HCT116 (cell line): ENCODE measurements at regions not wholly inside any gene's neighbourhood (a gene's known extent, or its start where the extent isn't known, plus 50 kb on each side); places are given as distances from the start of the nearest gene placed in this dataset.

Experiments used
- ATAC-seq: fragments of 200-7000 bp; cut with Tn5 transposase; 2 replicates; pipeline ENCODE4 v1.9.1; 2020; ENCODE audit warnings: mild to moderate bottlenecking, moderate library complexity
- BruUV-seq: library from RNA; stranded (reverse); fragments of 400-500 nt; replicated peaks from 2 replicates; lab custom pipeline; 2021; lab: Mats Ljungman, UMichigan
- CTCF ChIA-PET: fragments of 300-600 bp; sonication (Branson Sonifier 250); formaldehyde crosslinking; loops from one replicate; lab custom pipeline; 2021; ENCODE audit warnings: antibody characterized with exemption; lab: Charles Lee
- POLR2A ChIA-PET: fragments of 300-600, 350-600 bp; sonication (Branson Sonifier 250); formaldehyde crosslinking; loops from one replicate; lab custom pipeline; 2021; ENCODE audit warnings: antibody characterized with exemption; lab: Charles Lee
- RAD21 ChIA-PET, 2 experiments: fragments of 300-600 bp; sonication (Branson Sonifier 250); formaldehyde crosslinking; loops; one replicate each; lab custom pipeline; 2023; ENCODE audit warnings: low total read pairs in 2 of 2; ENCODE audit not compliant: uncharacterized antibody in 2 of 2, unreplicated experiment in 2 of 2, low non-redundant PET in 1 of 2; lab: Charles Lee
- DNase-seq: peaks from one replicate; pipeline ENCODE4 v3.0.0-alpha.2; 2010; ENCODE audit warnings: low read depth, low spot score
- H2AFZ ChIP-seq: fragments of 200-600 bp; shearing (Covaris generic), sonication (generic); 2 replicates; pipeline ENCODE4 v1.6.1; 2017; ENCODE audit warnings: low read depth, mixed run types, mixed read lengths, antibody characterized with exemption, low read length; ENCODE audit not compliant: poor library complexity, severe bottlenecking
- H3K27ac ChIP-seq: 2 replicates; pipeline ENCODE4 v1.5.1; 2012; ENCODE audit warnings: low read depth, low read length
- H3K27me3 ChIP-seq: fragments of 200-600 bp; sonication (generic); 2 replicates; pipeline ENCODE4 v1.6.1; 2016; ENCODE audit warnings: mixed run types, low read length, mixed read lengths; ENCODE audit not compliant: insufficient read depth
- H3K36me3 ChIP-seq, 2 experiments: fragments of 200-500 bp in 1 of 2; fragments of 200-600 bp in 1 of 2; sonication (Bioruptor generic) in 1 of 2; sonication (generic) in 1 of 2; 2 replicates each; pipeline versions ENCODE4 v1.5.1 to v1.6.1; 2014 to 2016; ENCODE audit warnings: low read length in 2 of 2, inconsistent platforms in 1 of 2, mixed read lengths in 1 of 2, mixed run types in 1 of 2; ENCODE audit not compliant: insufficient read depth in 2 of 2, control insufficient read depth in 1 of 2
- H3K4me1 ChIP-seq, 2 experiments: fragments of 200-600 bp in 1 of 2; sonication (generic) in 1 of 2; 2 replicates each; pipeline versions ENCODE4 v1.5.1 to v1.6.1; 2012 to 2017; ENCODE audit warnings: low read length in 2 of 2, inconsistent platforms in 1 of 2, mild to moderate bottlenecking in 1 of 2, mixed read lengths in 1 of 2, mixed run types in 1 of 2, moderate library complexity in 1 of 2; ENCODE audit not compliant: insufficient read depth in 2 of 2, control insufficient read depth in 1 of 2
- H3K4me2 ChIP-seq: fragments of 200-600 bp; sonication (generic); 2 replicates; pipeline ENCODE4 v1.6.1; 2017; ENCODE audit warnings: mixed run types, low read length, mixed read lengths
- H3K4me3 ChIP-seq, 2 experiments: fragments of 200-600 bp in 1 of 2; sonication (generic) in 1 of 2; replicated peaks in 1 of 2; 2 replicates each; pipeline ENCODE4 v1.5.1; 2011 to 2016; ENCODE audit warnings: low read length in 2 of 2, control low read depth in 1 of 2, low read depth in 1 of 2, mild to moderate bottlenecking in 1 of 2, mixed read lengths in 1 of 2, mixed run types in 1 of 2
- H3K79me2 ChIP-seq: fragments of 200-600 bp; sonication (generic); 2 replicates; pipeline ENCODE4 v1.6.1; 2017; ENCODE audit warnings: mild to moderate bottlenecking, mixed run types, low read length, moderate library complexity, mixed read lengths; ENCODE audit not compliant: insufficient read depth
- H3K9ac ChIP-seq: fragments of 200-600 bp; sonication (generic); 2 replicates; pipeline ENCODE4 v1.6.1; 2016; ENCODE audit warnings: low read length, mixed read lengths
- H3K9me2 ChIP-seq: fragments of 200-600 bp; sonication (generic), shearing (Covaris generic); 2 replicates; pipeline ENCODE4 v1.6.1; 2017; ENCODE audit warnings: mixed run types, mild to moderate bottlenecking, moderate library complexity; ENCODE audit not compliant: insufficient read depth
- H3K9me3 ChIP-seq, 2 experiments: fragments of 200-500 bp in 1 of 2; fragments of 200-600 bp in 1 of 2; sonication (Bioruptor generic) in 1 of 2; sonication (generic) in 1 of 2; 2 replicates each; pipeline ENCODE4 v1.6.1; 2014 to 2017; ENCODE audit warnings: low read length in 2 of 2, mixed read lengths in 2 of 2, inconsistent platforms in 1 of 2, low read depth in 1 of 2, mild to moderate bottlenecking in 1 of 2, mixed run types in 1 of 2, moderate library complexity in 1 of 2; ENCODE audit not compliant: control insufficient read depth in 1 of 2, insufficient read depth in 1 of 2
- H4K20me1 ChIP-seq: fragments of 200-600 bp; sonication (generic), shearing (Covaris generic); 2 replicates; pipeline ENCODE4 v1.6.1; 2017; ENCODE audit warnings: mixed run types, mild to moderate bottlenecking, moderate library complexity; ENCODE audit not compliant: insufficient read depth
- ATF3 ChIP-seq: IDR thresholded peaks from 2 replicates; pipeline ENCODE4 v1.6.1; 2012
- CBX3 ChIP-seq: IDR thresholded peaks from 2 replicates; pipeline ENCODE4 v1.6.1; 2012; ENCODE audit warnings: low read depth
- CEBPB ChIP-seq: IDR thresholded peaks from 2 replicates; pipeline ENCODE4 v1.6.1; 2012; ENCODE audit warnings: low read depth
- ELF1 ChIP-seq: IDR thresholded peaks from 2 replicates; pipeline ENCODE4 v1.6.1; 2012; ENCODE audit warnings: low read depth, borderline replicate concordance
- EZH2 ChIP-seq: fragments of 200-600 bp; sonication (generic); IDR thresholded peaks from 2 replicates; pipeline ENCODE4 v1.6.1; 2017; ENCODE audit warnings: antibody characterized with exemption, mixed run types
- EZH2phosphoT487 ChIP-seq: fragments of 200-600 bp; IDR thresholded peaks from 2 replicates; pipeline ENCODE4 v1.6.1; 2018; ENCODE audit warnings: antibody characterized with exemption, borderline replicate concordance
- FOSL1 ChIP-seq: IDR thresholded peaks from 2 replicates; pipeline ENCODE4 v1.6.1; 2012; ENCODE audit warnings: low read depth
- JUND ChIP-seq: IDR thresholded peaks from 2 replicates; pipeline ENCODE4 v1.6.1; 2012
- POLR2A ChIP-seq: IDR thresholded peaks from 2 replicates; pipeline ENCODE4 v1.7.0; 2011; ENCODE audit warnings: borderline replicate concordance; ENCODE audit not compliant: insufficient read depth, insufficient read length; ENCODE audit errors: extremely low read depth
- RAD21 ChIP-seq: IDR thresholded peaks from 2 replicates; pipeline ENCODE4 v1.6.1; 2012; ENCODE audit warnings: low read depth, mild to moderate bottlenecking
- REST ChIP-seq: IDR thresholded peaks from 2 replicates; pipeline ENCODE4 v1.6.1; 2012; ENCODE audit warnings: low read depth
- SP1 ChIP-seq: IDR thresholded peaks from 2 replicates; pipeline ENCODE4 v1.6.1; 2012; ENCODE audit warnings: low read depth
- SRF ChIP-seq: IDR thresholded peaks from 2 replicates; pipeline ENCODE4 v1.6.1; 2012; ENCODE audit warnings: low read depth
- TCF7L2 ChIP-seq: IDR thresholded peaks from 2 replicates; pipeline ENCODE4 v1.7.0; 2011; ENCODE audit warnings: borderline replicate concordance, inconsistent platforms; ENCODE audit not compliant: insufficient read depth, insufficient read length; ENCODE audit errors: extremely low read depth
- ZNF274 ChIP-seq: fragments of 200-500 bp; sonication (Bioruptor generic); IDR thresholded peaks from 2 replicates; pipeline ENCODE4 v1.6.1; 2014; ENCODE audit warnings: mild to moderate bottlenecking, low read depth, low read length, inconsistent platforms
- intact Hi-C: fragments of 100-400 bp; cut with micrococcal nuclease; formaldehyde crosslinking; loops from 2 replicates; pipeline ENCODE4 v1.10.0; 2022
- TF ChIP-seq, protein P1 (sequence below): IDR thresholded peaks from 2 replicates; pipeline ENCODE4 v1.6.1; 2011; ENCODE audit warnings: mild to moderate bottlenecking, low read length, moderate library complexity; ENCODE audit not compliant: insufficient replicate concordance; ENCODE audit errors: extremely low read depth

GRCh38 chr16:62967611-62968010, 931.4 kb upstream of the CDH8 start:
- no peak for ATAC-seq
- Histone ChIP-seq H2AFZ (no peak overlapping the region), H3K27me3 (no peaks in the 10 kb centered on the region), H4K20me1 (no peaks in the 10 kb centered on the region), H3K9me3 (peaks cover 6 to 10% of the 10 kb centered on the region in 2 experiments; a peak in 2 of 4 replicates), H3K4me1 (no peaks in the 10 kb centered on the region), H3K9me2 (no peaks in the 10 kb centered on the region), H3K79me2 (no peaks in the 10 kb centered on the region), H3K4me3 (no peak overlapping the region), H3K4me2 (no peak overlapping the region), H3K36me3 (no peaks in the 10 kb centered on the region), H3K9ac (no peak overlapping the region), H3K27ac (no peak overlapping the region)
- ChIA-PET CTCF (no interaction called here), RAD21 (no interaction called here), POLR2A (no interaction called here)
- BruUV-seq, result no TSS peak
- intact Hi-C loops, result no loop called here
- TF ChIP-seq EZH2phosphoT487, result no peak
- TF ChIP-seq, protein P1, sequence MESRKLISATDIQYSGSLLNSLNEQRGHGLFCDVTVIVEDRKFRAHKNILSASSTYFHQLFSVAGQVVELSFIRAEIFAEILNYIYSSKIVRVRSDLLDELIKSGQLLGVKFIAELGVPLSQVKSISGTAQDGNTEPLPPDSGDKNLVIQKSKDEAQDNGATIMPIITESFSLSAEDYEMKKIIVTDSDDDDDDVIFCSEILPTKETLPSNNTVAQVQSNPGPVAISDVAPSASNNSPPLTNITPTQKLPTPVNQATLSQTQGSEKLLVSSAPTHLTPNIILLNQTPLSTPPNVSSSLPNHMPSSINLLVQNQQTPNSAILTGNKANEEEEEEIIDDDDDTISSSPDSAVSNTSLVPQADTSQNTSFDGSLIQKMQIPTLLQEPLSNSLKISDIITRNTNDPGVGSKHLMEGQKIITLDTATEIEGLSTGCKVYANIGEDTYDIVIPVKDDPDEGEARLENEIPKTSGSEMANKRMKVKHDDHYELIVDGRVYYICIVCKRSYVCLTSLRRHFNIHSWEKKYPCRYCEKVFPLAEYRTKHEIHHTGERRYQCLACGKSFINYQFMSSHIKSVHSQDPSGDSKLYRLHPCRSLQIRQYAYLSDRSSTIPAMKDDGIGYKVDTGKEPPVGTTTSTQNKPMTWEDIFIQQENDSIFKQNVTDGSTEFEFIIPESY, result no peak
- TF ChIP-seq ATF3, result no peak
- TF ChIP-seq FOSL1, result no peak
- no peak for TF ChIP-seq ELF1
- TF ChIP-seq EZH2, result no peak
- TF ChIP-seq ZNF274, result no peak
- no peak for TF ChIP-seq SRF
- TF ChIP-seq REST, result no peak
- no peak for TF ChIP-seq POLR2A
- no peak for TF ChIP-seq SP1
- TF ChIP-seq CEBPB, result no peak
- no peak for TF ChIP-seq RAD21
- no peak for TF ChIP-seq JUND
- no peak for TF ChIP-seq TCF7L2
- TF ChIP-seq CBX3, result no peak
- no peak for DNase-seq
